ENCODE measurements at regions not wholly inside any gene's neighbourhood (a gene's known extent, or its start where the extent isn't known, plus 50 kb on each side); places are given as distances from the start of the nearest gene placed in this dataset.

DNA sequence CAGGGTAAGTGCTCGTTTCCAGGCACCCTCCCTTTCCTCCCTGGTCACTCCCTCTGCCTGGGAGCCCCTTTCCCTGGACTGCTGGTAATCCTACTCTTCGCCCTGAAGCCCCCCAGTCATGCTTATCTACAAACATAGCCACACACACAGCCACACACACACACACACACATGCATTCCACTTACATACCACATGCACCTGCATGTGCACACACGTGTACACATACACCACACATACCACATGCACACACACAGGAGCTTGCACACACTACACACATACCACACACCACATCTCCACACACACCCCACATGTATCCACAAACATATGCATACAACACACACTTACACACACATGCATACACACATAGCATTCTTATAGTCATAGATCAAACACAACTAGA lies 358.5 kb downstream of the GADD45G start:
- Histone ChIP-seq H3K36me3 (ENCODE audit: low read depth, missing control alignments) (no peaks in the 10 kb centered on the region), H3K27ac (no peak overlapping the region), H3K27me3 (no peaks in the 10 kb centered on the region), H3K9me3 (no peaks in the 10 kb centered on the region), H3K4me3 (no peak overlapping the region), H3K4me1 (no peaks in the 10 kb centered on the region)
- 51 to 70% methylated on average over 3 of the region's 3 CpGs for WGBS, 2 donors
- intact Hi-C loops (cut with DNase I; ENCODE audit: low total_unique reads), result no loop called here
- DNase-seq, result no peak
- TF ChIP-seq POLR2A (IDR thresholded peaks at IDR 0.05), result no peak
- TF ChIP-seq, protein P1, sequence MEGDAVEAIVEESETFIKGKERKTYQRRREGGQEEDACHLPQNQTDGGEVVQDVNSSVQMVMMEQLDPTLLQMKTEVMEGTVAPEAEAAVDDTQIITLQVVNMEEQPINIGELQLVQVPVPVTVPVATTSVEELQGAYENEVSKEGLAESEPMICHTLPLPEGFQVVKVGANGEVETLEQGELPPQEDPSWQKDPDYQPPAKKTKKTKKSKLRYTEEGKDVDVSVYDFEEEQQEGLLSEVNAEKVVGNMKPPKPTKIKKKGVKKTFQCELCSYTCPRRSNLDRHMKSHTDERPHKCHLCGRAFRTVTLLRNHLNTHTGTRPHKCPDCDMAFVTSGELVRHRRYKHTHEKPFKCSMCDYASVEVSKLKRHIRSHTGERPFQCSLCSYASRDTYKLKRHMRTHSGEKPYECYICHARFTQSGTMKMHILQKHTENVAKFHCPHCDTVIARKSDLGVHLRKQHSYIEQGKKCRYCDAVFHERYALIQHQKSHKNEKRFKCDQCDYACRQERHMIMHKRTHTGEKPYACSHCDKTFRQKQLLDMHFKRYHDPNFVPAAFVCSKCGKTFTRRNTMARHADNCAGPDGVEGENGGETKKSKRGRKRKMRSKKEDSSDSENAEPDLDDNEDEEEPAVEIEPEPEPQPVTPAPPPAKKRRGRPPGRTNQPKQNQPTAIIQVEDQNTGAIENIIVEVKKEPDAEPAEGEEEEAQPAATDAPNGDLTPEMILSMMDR (IDR thresholded peaks at IDR 0.05), result no peak

DNA sequence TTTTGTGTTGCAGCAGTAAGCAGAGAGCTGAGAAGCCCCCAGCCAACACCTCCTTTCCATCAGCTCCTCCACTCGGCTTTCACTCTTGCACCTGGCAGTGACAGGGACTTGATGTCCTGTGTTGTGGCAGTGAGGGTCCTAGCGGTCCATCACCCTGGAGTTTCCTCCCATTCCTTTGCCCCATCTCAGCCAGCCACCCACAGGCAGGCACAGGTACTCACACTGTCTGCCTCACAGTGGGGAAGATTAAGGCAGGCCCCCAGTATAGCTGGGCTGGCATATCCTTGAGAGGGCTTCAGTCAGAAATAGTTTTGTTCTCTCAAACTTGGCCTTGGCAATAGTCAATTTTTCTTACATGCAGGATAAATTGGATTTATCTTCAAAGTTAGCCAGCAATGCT lies 362.7 kb downstream of the GADD45G start:
- WGBS, 2 donors, result 65 to 73% methylated on average over 2 of the region's 2 CpGs
- Histone ChIP-seq H3K27me3 (no peaks in the 10 kb centered on the region), H3K4me1 (no peaks in the 10 kb centered on the region), H3K4me3 (no peak overlapping the region), H3K27ac (no peak overlapping the region), H3K36me3 (ENCODE audit: low read depth, missing control alignments) (no peaks in the 10 kb centered on the region), H3K9me3 (no peaks in the 10 kb centered on the region)
- DNase-seq, result no peak
- intact Hi-C loops (cut with DNase I; ENCODE audit: low total_unique reads), result no loop called here
- no peak for TF ChIP-seq POLR2A (IDR thresholded peaks at IDR 0.05)
- TF ChIP-seq, protein P1 (IDR thresholded peaks at IDR 0.05), result no peak

DNA sequence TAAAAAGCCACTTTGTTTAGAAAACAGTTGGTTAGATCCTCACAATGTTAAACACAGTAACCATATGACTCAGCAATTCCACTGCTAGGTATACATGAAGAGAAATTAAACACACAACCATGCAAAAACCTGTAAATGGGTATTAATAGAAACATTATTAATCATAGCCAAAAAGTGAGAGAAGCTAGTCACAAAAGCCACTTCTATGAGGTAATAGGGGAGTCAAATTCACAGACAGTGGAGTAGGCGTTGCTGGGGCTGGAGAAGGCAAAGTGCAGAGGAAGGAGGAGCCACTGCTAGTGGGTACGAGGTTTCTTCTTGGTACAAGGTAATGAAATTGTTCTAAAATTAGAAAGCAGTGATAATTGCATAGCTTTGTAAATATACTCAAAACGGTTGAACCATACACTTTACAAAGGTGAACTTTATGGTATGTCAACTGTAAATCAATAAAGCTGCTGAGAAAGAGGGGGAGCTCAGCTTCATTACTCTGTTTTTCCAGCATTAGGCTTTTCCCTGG lies 364.4 kb downstream of the GADD45G start:
- Histone ChIP-seq H3K27ac (no peak overlapping the region), H3K36me3 (ENCODE audit: low read depth, missing control alignments) (no peaks in the 10 kb centered on the region), H3K9me3 (no peaks in the 10 kb centered on the region), H3K27me3 (no peaks in the 10 kb centered on the region), H3K4me1 (no peaks in the 10 kb centered on the region), H3K4me3 (no peak overlapping the region)
- TF ChIP-seq POLR2A (IDR thresholded peaks at IDR 0.05), result no peak
- TF ChIP-seq, protein P1 (IDR thresholded peaks at IDR 0.05), result no peak
- 52 to 60% methylated on average over 3 of the region's 3 CpGs for WGBS, 2 donors
- DNase-seq, result no peak
- intact Hi-C loops (cut with DNase I; ENCODE audit: low total_unique reads), result no loop called here

DNA sequence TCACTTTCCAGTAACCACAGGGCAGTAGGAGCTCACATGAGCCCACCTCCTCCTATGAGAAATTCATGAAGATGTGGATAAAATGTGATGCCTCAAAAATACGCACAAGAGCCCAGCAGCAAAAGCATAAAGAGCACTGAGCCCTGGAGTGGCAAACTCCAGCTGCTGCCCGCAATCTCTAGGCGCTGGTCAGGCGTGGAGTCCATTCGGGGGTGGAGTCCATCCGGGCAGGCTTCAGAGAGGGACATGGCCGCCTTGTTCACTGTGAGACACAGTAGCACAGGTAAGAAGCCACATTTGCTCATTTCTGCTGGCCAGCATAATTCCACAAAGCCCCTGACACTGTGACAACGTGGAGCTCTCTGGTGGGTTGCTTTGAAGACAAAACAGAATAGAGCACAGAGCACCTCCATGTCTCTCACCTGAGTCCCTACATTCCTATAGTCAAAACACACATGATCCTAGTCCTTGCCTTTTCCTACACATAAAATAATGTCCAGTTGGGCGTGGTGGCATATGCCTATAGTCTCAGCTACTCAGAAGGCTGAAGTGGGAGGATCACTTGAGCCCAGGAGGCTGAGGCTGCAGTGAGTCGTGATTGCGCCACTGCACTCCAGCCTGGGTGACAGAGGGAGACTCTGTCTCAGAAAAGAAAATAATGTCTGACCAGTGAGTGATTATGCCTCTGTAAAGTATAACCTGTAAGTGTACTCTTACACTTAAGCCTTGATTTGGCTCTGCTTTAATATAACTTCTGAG lies 365.2 kb downstream of the GADD45G start:
- H3K4me3 ChIP-seq, result no peak overlapping the region
- H3K4me1 ChIP-seq, result no peaks in the 10 kb centered on the region
- H3K27ac ChIP-seq, result no peak overlapping the region
- WGBS, 2 donors, result 91 to 93% methylated on average over 10 to 11 of the region's 11 CpGs
- intact Hi-C loops (cut with DNase I; ENCODE audit: low total_unique reads), result no loop called here
- TF ChIP-seq POLR2A (IDR thresholded peaks at IDR 0.05), result no peak
- TF ChIP-seq, protein P1 (IDR thresholded peaks at IDR 0.05), result no peak
- no peaks in the 10 kb centered on the region for H3K27me3 ChIP-seq
- no peaks in the 10 kb centered on the region for H3K9me3 ChIP-seq
- H3K36me3 ChIP-seq (ENCODE audit: low read depth, missing control alignments), result no peaks in the 10 kb centered on the region
- DNase-seq, result no peak

DNA sequence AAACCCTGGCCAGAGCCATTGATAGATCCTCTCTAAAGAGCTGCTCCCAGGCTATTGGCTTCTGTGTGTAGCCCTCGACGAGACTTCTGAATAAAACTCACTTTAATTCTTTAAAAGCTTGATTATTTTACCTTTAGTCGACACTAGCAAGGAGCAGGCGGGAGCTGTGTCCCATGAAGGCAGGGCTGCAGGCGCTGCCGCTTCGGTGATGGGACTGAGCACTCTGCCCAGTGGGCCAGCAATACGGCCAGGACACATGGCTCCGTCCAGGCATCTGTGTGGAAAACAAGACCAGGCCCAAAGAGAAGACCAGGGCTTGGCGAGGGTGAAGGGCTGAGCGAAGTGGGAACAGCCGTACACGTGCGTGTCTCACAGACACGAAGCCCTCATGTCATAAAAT lies 365.9 kb downstream of the GADD45G start:
- DNase-seq, result no peak
- Histone ChIP-seq H3K4me1 (peaks cover 2% of the 10 kb centered on the region), H3K27ac (no peak overlapping the region), H3K27me3 (no peaks in the 10 kb centered on the region), H3K36me3 (ENCODE audit: low read depth, missing control alignments) (no peaks in the 10 kb centered on the region), H3K9me3 (no peaks in the 10 kb centered on the region), H3K4me3 (no peak overlapping the region)
- 94 to 95% methylated on average over 15 of the region's 15 CpGs for WGBS, 2 donors
- TF ChIP-seq POLR2A (IDR thresholded peaks at IDR 0.05), result no peak
- TF ChIP-seq, protein P1 (IDR thresholded peaks at IDR 0.05), result no peak
- intact Hi-C loops (cut with DNase I; ENCODE audit: low total_unique reads), result no loop called here

Data from testis (tissue), 2 donors.